Peyer's patch (tissue), 4 donors: ENCODE measurements at regions not wholly inside any gene's neighbourhood (a gene's known extent, or its start where the extent isn't known, plus 50 kb on each side); places are given as distances from the start of the nearest gene placed in this dataset.

Experiments
- CTCF ChIP-seq, 6 experiments: fragments of 450-650 bp in 4 of 6; fragments of 200-600 bp in 2 of 6; sonication (generic) in 1 of 6; IDR thresholded peaks; one replicate each; pipeline ENCODE4 v1.5.1; 2017 to 2019; ENCODE audit warnings: antibody characterized with exemption in 6 of 6, mild to moderate bottlenecking in 3 of 6, moderate library complexity in 1 of 6
- POLR2A ChIP-seq, 2 donors: fragments of 450-650 bp; IDR thresholded peaks; one replicate each; pipeline ENCODE4 v1.5.1; 2017; ENCODE audit warnings: antibody characterized with exemption in 2 of 2, mild to moderate bottlenecking in 2 of 2, moderate library complexity in 2 of 2

DNA sequence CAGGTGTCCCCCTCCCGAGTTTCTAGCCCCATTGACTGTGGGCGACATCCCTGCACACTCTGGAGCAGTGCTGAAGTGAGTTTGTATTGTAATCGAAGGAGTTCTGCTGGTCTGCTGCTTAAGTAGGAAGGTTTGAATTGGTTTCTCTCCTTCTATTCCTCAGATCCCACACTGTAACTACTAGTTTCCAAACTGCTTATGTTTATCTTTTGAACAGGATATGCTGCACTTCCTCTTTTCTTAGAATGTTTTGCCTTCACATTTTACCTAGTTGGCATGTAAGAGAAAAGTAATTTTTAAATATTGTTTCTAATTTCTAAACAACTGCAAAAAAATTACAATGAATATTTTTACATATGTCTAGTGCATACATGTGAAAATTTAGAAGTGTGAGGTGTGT lies 511.8 kb downstream of the KLF12 start:
- TF ChIP-seq CTCF (IDR thresholded peaks at IDR 0.05), result no peak
- TF ChIP-seq POLR2A (IDR thresholded peaks at IDR 0.05), result no peak
